Stomach (tissue), 8 donors: ENCODE measurements at regions not wholly inside any gene's neighbourhood (a gene's known extent, or its start where the extent isn't known, plus 50 kb on each side); places are given as distances from the start of the nearest gene placed in this dataset.
"Not testable (repeated sequence)": the region's sequence is repeated elsewhere in the genome, so short reads cannot be mapped to it uniquely, and the experiment has no call there.

Experiments used
- DNase-seq, 2 donors: peaks; one replicate each; pipeline versions ENCODE4 v3.0.0 to v3.0.0-alpha.2; 2013 to 2019
- H3K27ac ChIP-seq, 5 donors: fragments of 200-600 bp in 4 of 5; sonication (generic) in 4 of 5; one replicate each; pipeline ENCODE4 v1.5.1; 2013 to 2019; ENCODE audit warnings: mild to moderate bottlenecking in 1 of 5, moderate library complexity in 1 of 5
- H3K27me3 ChIP-seq, 3 donors: fragments of 200-600 bp; sonication (generic); one replicate each; pipeline ENCODE4 v1.5.1; 2017 to 2019; ENCODE audit warnings: mixed run types in 1 of 3
- H3K36me3 ChIP-seq, 4 donors: fragments of 200-600 bp; sonication (generic); 1 replicate in 3 of 4; 2 replicates in 1 of 4; pipeline ENCODE4 v1.5.1; 2016 to 2019
- H3K4me1 ChIP-seq, 4 donors: fragments of 200-600 bp; sonication (generic); one replicate each; pipeline ENCODE4 v1.5.1; 2016 to 2019
- H3K4me3 ChIP-seq, 4 donors: fragments of 200-600 bp; sonication (generic) in 3 of 4; one replicate each; pipeline ENCODE4 v1.5.1; 2016 to 2019; ENCODE audit warnings: mild to moderate bottlenecking in 1 of 4
- H3K9me3 ChIP-seq, 4 donors: fragments of 200-600 bp; sonication (generic); one replicate each; pipeline ENCODE4 v1.5.1; 2016 to 2019
- EP300 ChIP-seq: sonication (generic); formaldehyde crosslinking; IDR thresholded peaks from one replicate; pipeline ENCODE4 v1.6.1; 2017; ENCODE audit warnings: antibody characterized with exemption
- POLR2A ChIP-seq, 4 donors: fragments of 450-650 bp; IDR thresholded peaks; one replicate each; pipeline ENCODE4 v1.6.1; 2016; ENCODE audit warnings: antibody characterized with exemption in 4 of 4, control low read depth in 2 of 4, mild to moderate bottlenecking in 1 of 4, moderate library complexity in 1 of 4
- POLR2AphosphoS5 ChIP-seq, 3 donors: sonication (generic); formaldehyde crosslinking; IDR thresholded peaks; one replicate each; pipeline ENCODE4 v1.6.1; 2016; ENCODE audit warnings: antibody characterized with exemption in 3 of 3
- WGBS, 5 donors: extraction: QIAGEN DNeasy Blood & Tissue Kit in 3 of 5; methylation state at CpG; one replicate each; pipeline versions ENCODE4 v1.1.5 to v1.1.7; 2013 to 2018; 5-methylcytosine and 5-hydroxymethylcytosine counted together
- intact Hi-C: fragments of 100-400 bp; cut with DNase I; formaldehyde crosslinking; loops from one replicate; pipeline ENCODE4 v1.15.1; 2023; ENCODE audit warnings: low total_unique reads
- TF ChIP-seq, protein P1 (sequence below), 7 experiments: fragments of 450-650 bp in 4 of 7; fragments of 200-600 bp in 3 of 7; sonication (generic) in 3 of 7; IDR thresholded peaks; one replicate each; pipeline ENCODE4 v1.5.1; 2016 to 2019; ENCODE audit warnings: antibody characterized with exemption in 7 of 7, control low read depth in 2 of 7, mild to moderate bottlenecking in 1 of 7
- donor health status: healthy with polysubstance abuse.
- donor health status: Bipolar disorder and iron deficiency.
- donor health status: healthy.

DNA sequence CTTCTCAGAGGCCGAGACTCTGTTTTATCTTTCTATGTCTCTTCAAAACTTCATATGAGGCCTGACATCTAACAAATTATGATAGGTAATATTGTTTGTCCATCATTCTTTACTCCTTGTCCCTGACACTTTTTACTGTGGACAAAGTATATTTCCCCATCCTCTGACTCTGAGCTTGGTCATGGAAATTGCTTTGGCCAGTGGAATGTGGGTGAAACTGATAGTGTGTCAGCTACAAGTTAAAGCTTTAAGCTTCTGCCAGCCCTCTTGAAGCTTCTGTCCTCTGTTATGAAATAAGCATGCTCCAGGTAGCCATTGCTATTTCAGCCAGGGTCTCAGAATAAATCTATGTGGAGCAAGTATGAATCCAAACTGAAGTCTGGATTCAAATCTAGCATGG, 604.6 kb downstream of the BCOR start:
- Histone ChIP-seq H3K4me1 (peaks cover 0 to 7% (median 0%) of the 10 kb centered on the region in 4 donors), H3K36me3 (no peaks in the 10 kb centered on the region), H3K27ac (no peak overlapping the region), H3K4me3 (no peak overlapping the region), H3K27me3 (peaks cover 0 to 4% (median 0%) of the 10 kb centered on the region in 3 donors), H3K9me3 (no peaks in the 10 kb centered on the region)
- WGBS, 5 donors: 84 to 100% (median 94%) methylated on average over 1 of the region's 1 CpG
- intact Hi-C loops: no loop called here
- TF ChIP-seq POLR2A (IDR thresholded peaks at IDR 0.05) (no peak), POLR2AphosphoS5 (IDR thresholded peaks at IDR 0.05) (no peak)
- TF ChIP-seq, protein P1, sequence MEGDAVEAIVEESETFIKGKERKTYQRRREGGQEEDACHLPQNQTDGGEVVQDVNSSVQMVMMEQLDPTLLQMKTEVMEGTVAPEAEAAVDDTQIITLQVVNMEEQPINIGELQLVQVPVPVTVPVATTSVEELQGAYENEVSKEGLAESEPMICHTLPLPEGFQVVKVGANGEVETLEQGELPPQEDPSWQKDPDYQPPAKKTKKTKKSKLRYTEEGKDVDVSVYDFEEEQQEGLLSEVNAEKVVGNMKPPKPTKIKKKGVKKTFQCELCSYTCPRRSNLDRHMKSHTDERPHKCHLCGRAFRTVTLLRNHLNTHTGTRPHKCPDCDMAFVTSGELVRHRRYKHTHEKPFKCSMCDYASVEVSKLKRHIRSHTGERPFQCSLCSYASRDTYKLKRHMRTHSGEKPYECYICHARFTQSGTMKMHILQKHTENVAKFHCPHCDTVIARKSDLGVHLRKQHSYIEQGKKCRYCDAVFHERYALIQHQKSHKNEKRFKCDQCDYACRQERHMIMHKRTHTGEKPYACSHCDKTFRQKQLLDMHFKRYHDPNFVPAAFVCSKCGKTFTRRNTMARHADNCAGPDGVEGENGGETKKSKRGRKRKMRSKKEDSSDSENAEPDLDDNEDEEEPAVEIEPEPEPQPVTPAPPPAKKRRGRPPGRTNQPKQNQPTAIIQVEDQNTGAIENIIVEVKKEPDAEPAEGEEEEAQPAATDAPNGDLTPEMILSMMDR (IDR thresholded peaks at IDR 0.05): no peak
- DNase-seq: no peak

DNA sequence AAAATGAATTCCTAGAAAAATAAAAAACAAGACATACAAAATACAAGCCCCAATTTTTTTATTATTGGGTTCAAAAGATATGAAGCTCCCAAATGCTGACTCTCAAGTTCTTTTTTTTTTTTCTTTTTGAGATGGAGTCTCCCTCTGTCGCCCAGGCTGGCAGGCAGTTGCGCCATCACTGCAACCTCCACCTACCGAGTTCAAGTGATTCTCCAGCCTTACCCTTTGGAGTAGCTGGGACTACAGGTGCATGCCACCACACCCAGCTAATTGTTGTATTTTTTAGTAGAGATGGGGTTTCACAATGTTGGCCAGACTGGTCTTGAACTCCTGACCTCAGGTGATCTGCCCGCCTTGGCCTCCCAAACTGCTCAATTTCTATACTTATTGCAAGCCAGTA, 600.6 kb downstream of the BCOR start:
- H3K27ac ChIP-seq: not testable (repeated sequence)

DNA sequence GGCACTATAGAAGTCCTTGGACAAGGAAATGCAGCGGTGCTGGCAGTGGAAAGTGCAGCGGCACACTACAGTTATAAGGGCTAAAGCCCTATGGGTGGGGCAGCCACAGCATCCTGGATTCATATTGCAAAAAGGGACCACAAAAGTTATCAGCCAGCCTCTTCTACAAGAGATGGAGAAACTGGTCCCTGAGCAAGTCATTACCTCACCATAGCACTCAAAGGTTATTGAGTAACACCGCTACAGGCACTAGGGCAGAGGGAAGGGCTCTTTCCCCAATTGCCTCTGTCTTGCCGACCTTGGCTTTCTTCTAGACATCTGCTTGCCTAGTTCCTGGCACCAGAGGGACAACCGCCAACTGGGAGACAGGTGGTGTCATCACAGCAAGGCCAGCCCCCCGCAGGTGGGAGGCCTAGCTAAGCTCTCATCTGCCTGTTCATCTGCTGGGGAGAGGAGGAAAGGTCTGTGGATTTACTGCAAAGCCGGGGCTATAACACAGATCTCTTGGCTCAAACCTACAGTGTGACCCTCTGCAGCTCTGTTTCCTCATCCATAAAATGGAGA, 600.0 kb downstream of the BCOR start:
- Histone ChIP-seq H3K36me3 (no peaks in the 10 kb centered on the region), H3K4me3 (no peak overlapping the region), H3K27me3 (peaks cover 0 to 6% (median 0%) of the 10 kb centered on the region in 3 donors), H3K9me3 (peaks cover 0 to 7% (median 3%) of the 10 kb centered on the region in 4 donors), H3K27ac (no peak overlapping the region), H3K4me1 (peaks cover 0 to 2% (median 0%) of the 10 kb centered on the region in 4 donors)
- intact Hi-C loops: no loop called here
- TF ChIP-seq POLR2A (IDR thresholded peaks at IDR 0.05): no peak
- no peak for TF ChIP-seq POLR2AphosphoS5 (IDR thresholded peaks at IDR 0.05)
- WGBS, 5 donors: 60 to 87% (median 84%) methylated on average over 4 to 7 of the region's 7 CpGs
- no peak for DNase-seq

More for the DNA sequence above, 600.6 kb downstream of the BCOR start:
- H3K4me1 ChIP-seq, H3K36me3 ChIP-seq, H3K4me3 ChIP-seq, intact Hi-C loops, H3K9me3 ChIP-seq, H3K27me3 ChIP-seq, DNase-seq: not testable (repeated sequence)
- 85 to 92% (median 91%) methylated on average over 4 of the region's 4 CpGs for WGBS, 5 donors

DNA sequence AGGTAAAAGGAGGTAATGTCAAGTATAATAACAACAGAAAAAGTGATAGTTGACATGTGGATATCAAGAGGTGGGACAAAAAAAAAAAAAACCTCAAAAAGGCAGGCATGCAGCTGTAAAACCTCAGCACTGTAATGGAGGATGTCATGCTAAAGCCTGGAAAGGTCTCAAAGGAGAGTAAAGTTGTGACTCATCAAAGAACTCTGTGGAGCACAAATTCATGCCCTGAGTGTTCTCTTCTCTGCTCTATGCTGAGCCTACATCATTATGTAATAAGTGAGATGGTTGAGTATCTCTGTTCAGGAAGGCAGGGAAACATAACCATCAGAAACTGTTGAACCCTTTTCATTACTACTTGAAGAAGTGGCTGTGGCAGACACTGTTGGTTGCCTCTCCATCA, 597.8 kb downstream of the BCOR start:
- Histone ChIP-seq H3K36me3 (no peaks in the 10 kb centered on the region), H3K27me3 (peaks cover 0 to 6% (median 0%) of the 10 kb centered on the region in 3 donors), H3K27ac (no peak overlapping the region), H3K4me3 (no peak overlapping the region), H3K4me1 (no peaks in the 10 kb centered on the region), H3K9me3 (peaks cover 0 to 7% (median 3%) of the 10 kb centered on the region in 4 donors)
- intact Hi-C loops: no loop called here
- no peak for DNase-seq
- no peak for TF ChIP-seq POLR2AphosphoS5 (IDR thresholded peaks at IDR 0.05)
- TF ChIP-seq, protein P1 (IDR thresholded peaks at IDR 0.05): no peak
- no peak for TF ChIP-seq EP300
- TF ChIP-seq POLR2A (IDR thresholded peaks at IDR 0.05): no peak

DNA sequence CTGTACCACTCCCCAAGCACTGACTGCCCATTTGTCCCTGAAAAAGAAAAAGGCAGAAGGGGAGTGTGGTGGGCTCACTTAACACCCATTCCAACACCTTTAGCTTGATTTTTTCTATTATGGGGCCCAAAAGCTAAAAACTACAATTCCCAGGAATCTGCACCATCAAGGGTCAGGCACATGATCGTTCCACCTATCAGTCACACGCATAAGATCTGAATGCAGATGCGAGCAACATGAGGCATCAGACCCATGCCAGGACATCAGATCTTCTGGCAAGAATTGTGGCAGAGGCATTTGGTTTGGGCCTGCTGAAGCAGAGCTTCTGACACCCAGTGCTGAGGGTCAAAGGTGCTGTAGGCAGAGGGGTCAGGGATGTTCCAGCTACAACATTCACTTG, 595.9 kb downstream of the BCOR start:
- H3K27ac ChIP-seq: no peak overlapping the region
- H3K9me3 ChIP-seq: peaks cover 0 to 7% (median 3%) of the 10 kb centered on the region in 4 donors
- peaks cover 0 to 6% (median 0%) of the 10 kb centered on the region in 3 donors for H3K27me3 ChIP-seq
- no peak for DNase-seq
- H3K4me1 ChIP-seq: no peaks in the 10 kb centered on the region
- no peak overlapping the region for H3K4me3 ChIP-seq
- TF ChIP-seq POLR2A (IDR thresholded peaks at IDR 0.05): no peak
- TF ChIP-seq EP300: no peak
- TF ChIP-seq POLR2AphosphoS5 (IDR thresholded peaks at IDR 0.05): no peak
- TF ChIP-seq, protein P1 (IDR thresholded peaks at IDR 0.05): no peak
- H3K36me3 ChIP-seq: no peaks in the 10 kb centered on the region
- intact Hi-C loops: no loop called here
- 82 to 98% (median 93%) methylated on average over 3 of the region's 3 CpGs for WGBS, 5 donors
